GM12878 (cell line): ENCODE measurements at regions not wholly inside any gene's neighbourhood (a gene's known extent, or its start where the extent isn't known, plus 50 kb on each side); places are given as distances from the start of the nearest gene placed in this dataset.

Experiments
- ATAC-seq: fragments of 200-7000 bp; cut with Tn5 transposase; 3 replicates; pipeline ENCODE4 v1.9.1; 2020; ENCODE audit warnings: mild to moderate bottlenecking, moderate library complexity
- BruUV-seq: library from RNA; stranded (reverse); fragments of 400-500 nt; replicated peaks from 2 replicates; lab custom pipeline; 2021; lab: Mats Ljungman, UMichigan
- CTCF ChIA-PET: fragments of 300-600 bp; sonication (Branson Sonifier 250); formaldehyde crosslinking; extraction: SDS; loops from one replicate; lab custom pipeline; 2021; ENCODE audit warnings: inconsistent platforms; lab: Yijun Ruan, JAX
- POLR2A ChIA-PET: fragments of 350-600 bp; formaldehyde crosslinking; extraction: SDS; loops from one replicate; lab custom pipeline; 2021; ENCODE audit warnings: inconsistent platforms; lab: Charles Lee
- RAD21 ChIA-PET: fragments of 300-600 bp; sonication (Branson Sonifier 250); formaldehyde crosslinking; loops from one replicate; lab custom pipeline; 2023; ENCODE audit warnings: antibody characterized with exemption; ENCODE audit not compliant: unreplicated experiment; lab: Charles Lee
- SMC1A ChIA-PET: fragments of 300-600 bp; sonication (Branson Sonifier 250); formaldehyde crosslinking; loops from one replicate; lab custom pipeline; 2023; ENCODE audit not compliant: unreplicated experiment, uncharacterized antibody; lab: Charles Lee
- DNase-seq: peaks from one replicate; pipeline ENCODE4 v3.0.0-alpha.2; 2011; ENCODE audit warnings: low read depth, low spot score
- FAIRE-seq: peaks from 3 replicates; lab custom pipeline; 2011; peaks lifted over from hg19 to GRCh38; lab: Jason Lieb, UNC
- H2AFZ ChIP-seq: 2 replicates; pipeline ENCODE4 v1.6.0; 2011; ENCODE audit warnings: low read depth, low read length, control low read depth; ENCODE audit not compliant: control insufficient read depth
- H3K27ac ChIP-seq: 2 replicates; pipeline ENCODE4 v1.5.1; 2011; ENCODE audit warnings: control low read depth; ENCODE audit not compliant: control insufficient read depth, insufficient read depth
- H3K27me3 ChIP-seq, 2 experiments: replicated peaks in 1 of 2; 2 replicates each; pipeline versions ENCODE4 v1.6.0 to v1.6.1; 2011; ENCODE audit warnings: low read length in 1 of 2; ENCODE audit not compliant: control insufficient read depth in 2 of 2, insufficient read depth in 2 of 2
- H3K36me3 ChIP-seq, 2 experiments: 2 replicates each; pipeline ENCODE4 v1.5.1; 2011; ENCODE audit warnings: low read length in 1 of 2; ENCODE audit not compliant: control insufficient read depth in 2 of 2, insufficient read depth in 2 of 2
- H3K4me1 ChIP-seq: 2 replicates; pipeline ENCODE4 v1.6.1; 2011; ENCODE audit warnings: mild to moderate bottlenecking, low read length, moderate library complexity, mixed read lengths; ENCODE audit not compliant: control insufficient read depth, insufficient read depth
- H3K4me2 ChIP-seq: 2 replicates; pipeline ENCODE4 v1.6.0; 2011; ENCODE audit warnings: control low read depth; ENCODE audit not compliant: control insufficient read depth, insufficient read depth
- H3K4me3 ChIP-seq: fragments of 200-600 bp; sonication (generic); 2 replicates; pipeline ENCODE4 v1.5.1; 2016
- H3K79me2 ChIP-seq: 2 replicates; pipeline ENCODE4 v1.6.0; 2011; ENCODE audit warnings: low read length; ENCODE audit not compliant: control insufficient read depth, insufficient read depth
- H3K9ac ChIP-seq: 2 replicates; pipeline ENCODE4 v1.8.0; 2011; ENCODE audit warnings: low read length, control low read depth, mixed read lengths; ENCODE audit not compliant: control insufficient read depth, insufficient read depth
- H3K9me3 ChIP-seq: replicated peaks from 3 replicates; pipeline ENCODE4 v1.5.1; 2011; ENCODE audit warnings: mild to moderate bottlenecking, low read length; ENCODE audit not compliant: control insufficient read depth, insufficient read depth
- H4K20me1 ChIP-seq: 2 replicates; pipeline ENCODE4 v1.6.0; 2011; ENCODE audit not compliant: control insufficient read depth, insufficient read depth
- FOS ChIP-seq: IDR thresholded peaks from 3 replicates; pipeline ENCODE4 v1.6.1; 2011; ENCODE audit warnings: borderline replicate concordance; ENCODE audit not compliant: insufficient read length; ENCODE audit errors: extremely low read depth
- GABPA ChIP-seq: IDR thresholded peaks from 2 replicates; pipeline ENCODE4 v1.6.1; 2014; ENCODE audit warnings: antibody characterized with exemption, low read depth, mild to moderate bottlenecking, inconsistent platforms
- HDAC2 ChIP-seq: fragments of 200-600 bp; sonication (generic); IDR thresholded peaks from 2 replicates; pipeline ENCODE4 v1.6.1; 2017
- KAT2A ChIP-seq: conservative IDR thresholded peaks from 2 replicates; pipeline ENCODE4 v1.6.1; 2011; ENCODE audit warnings: low read depth, low read length; ENCODE audit not compliant: control insufficient read depth
- KDM1A ChIP-seq: fragments of 200-600 bp; sonication (generic); IDR thresholded peaks from 2 replicates; pipeline ENCODE4 v1.6.1; 2016; ENCODE audit warnings: borderline replicate concordance
- NFIC ChIP-seq: IDR thresholded peaks from 2 replicates; pipeline ENCODE4 v1.6.1; 2012; ENCODE audit warnings: low read depth, mild to moderate bottlenecking, inconsistent platforms, low read length, moderate library complexity
- PAX5 ChIP-seq: IDR thresholded peaks from 2 replicates; pipeline ENCODE4 v1.6.1; 2011; ENCODE audit warnings: low read depth, low read length, borderline replicate concordance
- POLR2AphosphoS5 ChIP-seq: IDR thresholded peaks from 2 replicates; pipeline ENCODE4 v1.6.1; 2011; ENCODE audit warnings: mild to moderate bottlenecking, low read length, inconsistent platforms
- RUNX3 ChIP-seq: IDR thresholded peaks from 2 replicates; pipeline ENCODE4 v1.6.1; 2012; ENCODE audit warnings: low read length, inconsistent platforms
- WGBS: methylation state at CpG from one replicate; pipeline ENCODE4 v1.1.6; 2016; ENCODE audit warnings: low lambda C conversion rate; ENCODE audit not compliant: insufficient replicate concordance, insufficient coverage; ENCODE audit errors: missing lambda C conversion rate; 5-methylcytosine and 5-hydroxymethylcytosine counted together
- in situ Hi-C: fragments of 300-500 bp; cut with MboI; formaldehyde crosslinking; loops from 9 replicates; pipeline ENCODE4 v1.14.3; 2018; ENCODE audit warnings: mixed read lengths
- intact Hi-C: fragments of 100-400 bp; cut with micrococcal nuclease; formaldehyde crosslinking; loops from one replicate; pipeline ENCODE4 v1.14.2; 2022; ENCODE audit not compliant: unreplicated experiment
- TF ChIP-seq, protein P1 (sequence below): IDR thresholded peaks from 2 replicates; pipeline ENCODE4 v1.6.1; 2011; ENCODE audit warnings: borderline replicate concordance, low read depth, mild to moderate bottlenecking, moderate library complexity, mixed read lengths, low read length; ENCODE audit not compliant: insufficient read depth; ENCODE audit errors: extremely low read length

DNA sequence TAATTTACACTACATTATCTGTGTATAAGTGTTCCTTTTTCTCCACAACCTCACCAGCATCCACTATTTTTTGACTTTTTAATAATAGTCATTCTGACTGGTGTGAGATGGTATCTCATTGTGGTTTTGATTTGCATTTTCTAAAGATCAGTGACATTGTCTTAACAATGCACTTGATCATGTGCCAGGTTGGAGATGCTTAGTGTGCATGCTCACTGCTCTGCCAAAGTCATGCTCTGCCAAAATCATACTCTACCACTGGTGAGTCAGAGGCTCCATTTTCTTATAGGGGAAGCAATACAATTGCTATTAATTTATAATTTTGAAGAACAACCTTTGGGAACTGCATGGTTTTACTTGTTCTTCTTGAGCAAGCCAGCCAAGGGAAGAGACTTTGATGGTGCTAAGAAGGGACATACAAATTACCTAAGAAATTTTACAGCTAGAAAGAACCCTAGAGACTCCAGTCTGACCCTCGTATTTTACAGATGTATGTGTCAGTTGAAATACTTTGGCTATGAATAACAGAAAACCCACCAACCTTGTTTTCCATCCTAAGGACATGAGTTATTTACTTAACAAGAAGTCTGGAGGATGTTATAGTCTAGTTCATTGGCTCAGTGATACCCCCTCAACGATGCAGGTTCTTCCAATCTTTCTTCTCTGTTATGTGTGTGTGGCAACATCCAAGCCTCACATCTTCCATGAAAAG is 368.9 kb downstream of the DDX10 start:
- Histone ChIP-seq H3K79me2 (no peaks in the 10 kb centered on the region), H4K20me1 (no peaks in the 10 kb centered on the region), H3K4me3 (no peak overlapping the region), H2AFZ (no peak overlapping the region), H3K9ac (no peak overlapping the region), H3K36me3 (no peaks in the 10 kb centered on the region), H3K27ac (no peak overlapping the region), H3K4me1 (no peaks in the 10 kb centered on the region), H3K9me3 (no peaks in the 10 kb centered on the region), H3K27me3 (no peaks in the 10 kb centered on the region; a peak in 1 of 4 replicates), H3K4me2 (no peak overlapping the region)
- no peak for ATAC-seq
- TF ChIP-seq KAT2A (no peak), NFIC (no peak), PAX5 (no peak), FOS (no peak), POLR2AphosphoS5 (no peak), RUNX3 (no peak), KDM1A (no peak), GABPA (no peak), HDAC2 (no peak)
- TF ChIP-seq, protein P1, sequence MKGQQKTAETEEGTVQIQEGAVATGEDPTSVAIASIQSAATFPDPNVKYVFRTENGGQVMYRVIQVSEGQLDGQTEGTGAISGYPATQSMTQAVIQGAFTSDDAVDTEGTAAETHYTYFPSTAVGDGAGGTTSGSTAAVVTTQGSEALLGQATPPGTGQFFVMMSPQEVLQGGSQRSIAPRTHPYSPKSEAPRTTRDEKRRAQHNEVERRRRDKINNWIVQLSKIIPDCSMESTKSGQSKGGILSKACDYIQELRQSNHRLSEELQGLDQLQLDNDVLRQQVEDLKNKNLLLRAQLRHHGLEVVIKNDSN, result no peak
- BruUV-seq, result no TSS peak
- RAD21 ChIA-PET, result no interaction called here
- SMC1A ChIA-PET, result no interaction called here
- DNase-seq, result no peak
- intact Hi-C loops, result no loop called here
- 0% methylated on average over 2 of the region's 2 CpGs for WGBS
- CTCF ChIA-PET, result no interaction called here
- in situ Hi-C loops, result no loop called here
- FAIRE-seq, result no peak
- POLR2A ChIA-PET, result no interaction called here
